Mesothelial cell of epicardium (in vitro differentiated cells): ENCODE measurements at regions not wholly inside any gene's neighbourhood (a gene's known extent, or its start where the extent isn't known, plus 50 kb on each side); places are given as distances from the start of the nearest gene placed in this dataset.

Experiments used
- DNase-seq, 2 experiments: peaks; one replicate each; pipeline ENCODE4 v3.0.0; 2021; ENCODE audit warnings: low spot score in 2 of 2; ENCODE audit not compliant: unreplicated experiment in 2 of 2
- H3K27ac Mint-ChIP-seq: 2 replicates; pipeline ENCODE4 v1.8.0; 2021; ENCODE audit warnings: mixed read lengths
- H3K27me3 Mint-ChIP-seq: 2 replicates; pipeline ENCODE4 v1.8.0; 2021; ENCODE audit warnings: low read depth, mixed read lengths
- H3K36me3 Mint-ChIP-seq: 2 replicates; pipeline ENCODE4 v1.8.0; 2021; ENCODE audit warnings: mixed read lengths
- H3K4me1 Mint-ChIP-seq: 2 replicates; pipeline ENCODE4 v1.8.0; 2021; ENCODE audit warnings: mixed read lengths
- H3K4me3 Mint-ChIP-seq: 2 replicates; pipeline ENCODE4 v1.8.0; 2021; ENCODE audit warnings: mild to moderate bottlenecking, moderate library complexity, mixed read lengths
- H3K9me3 Mint-ChIP-seq: 2 replicates; pipeline ENCODE4 v1.8.0; 2021; ENCODE audit warnings: mixed read lengths
- TF ChIP-seq, protein P1 (sequence below): fragments of 200-600 bp; sonication (generic); IDR thresholded peaks from one replicate; pipeline ENCODE4 v1.5.0; 2021; ENCODE audit warnings: antibody characterized with exemption; ENCODE audit not compliant: unreplicated experiment

DNA sequence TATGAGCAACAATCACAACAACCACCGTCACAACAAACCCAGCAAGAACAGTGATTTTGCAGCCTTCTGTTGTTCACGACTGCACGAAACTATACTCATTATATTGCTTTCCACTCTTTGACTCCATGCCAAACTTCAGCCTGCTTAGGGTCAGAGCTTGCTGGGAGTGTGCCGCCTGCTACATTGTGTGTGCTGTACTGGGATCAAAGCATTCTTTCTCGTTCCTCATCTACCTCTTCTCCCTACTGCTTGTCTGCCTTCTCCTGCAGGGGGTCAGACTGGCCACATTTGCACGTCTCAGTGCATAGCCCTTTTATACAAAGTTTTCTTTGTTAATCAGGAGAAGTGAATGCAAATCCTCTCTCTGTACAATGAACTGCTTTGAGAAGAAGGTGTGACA lies 401.6 kb upstream of the CITED2 start:
- Mint-ChIP-seq H3K36me3 (no peaks in the 10 kb centered on the region), H3K27me3 (no peaks in the 10 kb centered on the region), H3K4me3 (no peak overlapping the region), H3K9me3 (no peaks in the 10 kb centered on the region), H3K4me1 (peaks cover 61% of the 10 kb centered on the region), H3K27ac (peak overlapping the region; percentile 14)
- TF ChIP-seq, protein P1, sequence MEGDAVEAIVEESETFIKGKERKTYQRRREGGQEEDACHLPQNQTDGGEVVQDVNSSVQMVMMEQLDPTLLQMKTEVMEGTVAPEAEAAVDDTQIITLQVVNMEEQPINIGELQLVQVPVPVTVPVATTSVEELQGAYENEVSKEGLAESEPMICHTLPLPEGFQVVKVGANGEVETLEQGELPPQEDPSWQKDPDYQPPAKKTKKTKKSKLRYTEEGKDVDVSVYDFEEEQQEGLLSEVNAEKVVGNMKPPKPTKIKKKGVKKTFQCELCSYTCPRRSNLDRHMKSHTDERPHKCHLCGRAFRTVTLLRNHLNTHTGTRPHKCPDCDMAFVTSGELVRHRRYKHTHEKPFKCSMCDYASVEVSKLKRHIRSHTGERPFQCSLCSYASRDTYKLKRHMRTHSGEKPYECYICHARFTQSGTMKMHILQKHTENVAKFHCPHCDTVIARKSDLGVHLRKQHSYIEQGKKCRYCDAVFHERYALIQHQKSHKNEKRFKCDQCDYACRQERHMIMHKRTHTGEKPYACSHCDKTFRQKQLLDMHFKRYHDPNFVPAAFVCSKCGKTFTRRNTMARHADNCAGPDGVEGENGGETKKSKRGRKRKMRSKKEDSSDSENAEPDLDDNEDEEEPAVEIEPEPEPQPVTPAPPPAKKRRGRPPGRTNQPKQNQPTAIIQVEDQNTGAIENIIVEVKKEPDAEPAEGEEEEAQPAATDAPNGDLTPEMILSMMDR: no peak
- DNase-seq: no peak

DNA sequence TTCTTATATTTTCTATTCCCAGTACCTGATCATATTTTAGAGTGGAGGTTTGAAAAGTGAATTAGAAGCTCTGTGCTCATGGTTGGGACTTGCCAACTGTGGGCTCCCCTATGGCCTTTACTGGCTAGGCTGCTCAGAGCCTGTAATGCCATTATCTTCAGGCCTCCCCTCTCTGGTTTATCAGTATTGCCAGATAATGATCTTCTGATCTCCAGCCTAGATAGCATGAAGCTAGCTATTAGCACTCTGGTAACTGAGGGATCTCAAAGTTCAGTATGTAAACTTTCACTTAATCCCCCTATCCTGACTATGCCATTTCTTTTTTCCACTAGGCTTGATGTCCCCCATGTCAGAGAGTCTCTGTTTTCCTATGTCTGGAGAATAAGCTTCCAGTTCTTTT lies 393.7 kb upstream of the CITED2 start:
- no peaks in the 10 kb centered on the region for H3K27me3 Mint-ChIP-seq
- no peak overlapping the region for H3K27ac Mint-ChIP-seq
- no peaks in the 10 kb centered on the region for H3K9me3 Mint-ChIP-seq
- H3K4me1 Mint-ChIP-seq: peaks cover 56% of the 10 kb centered on the region
- H3K36me3 Mint-ChIP-seq: no peaks in the 10 kb centered on the region
- no peak overlapping the region for H3K4me3 Mint-ChIP-seq
- TF ChIP-seq, protein P1: no peak
- DNase-seq: no peak

DNA sequence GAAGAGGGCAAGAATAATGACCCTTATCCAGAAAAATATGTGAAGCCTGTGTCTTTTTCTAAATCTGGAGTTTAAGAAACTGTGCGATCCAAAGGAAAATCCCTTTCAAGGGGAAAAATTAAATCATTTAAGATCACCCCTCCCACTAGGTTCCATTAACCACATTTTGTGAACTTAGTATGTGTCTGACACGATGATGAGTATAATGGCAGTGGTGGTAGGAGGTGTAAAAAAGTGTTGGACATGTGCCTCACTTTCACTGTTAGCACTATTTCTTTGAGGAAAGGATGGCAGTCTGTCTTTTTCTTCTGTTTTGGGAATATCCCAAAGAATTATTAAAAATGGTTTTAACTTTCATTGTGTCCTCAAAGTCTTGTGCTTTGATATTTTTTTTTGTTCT lies 392.3 kb upstream of the CITED2 start:
- Mint-ChIP-seq H3K27ac (no peak overlapping the region), H3K36me3 (no peaks in the 10 kb centered on the region), H3K27me3 (no peaks in the 10 kb centered on the region), H3K9me3 (no peaks in the 10 kb centered on the region), H3K4me1 (peaks cover 63% of the 10 kb centered on the region), H3K4me3 (no peak overlapping the region)
- TF ChIP-seq, protein P1: no peak
- DNase-seq: no peak

GRCh38 chr6:139765825-139766285 lies 391.4 kb upstream of the CITED2 start:
- Mint-ChIP-seq H3K27me3 (no peaks in the 10 kb centered on the region), H3K4me3 (no peak overlapping the region), H3K4me1 (peaks cover 61% of the 10 kb centered on the region), H3K9me3 (no peaks in the 10 kb centered on the region), H3K27ac (peak overlapping the region; percentile 10), H3K36me3 (no peaks in the 10 kb centered on the region)
- DNase-seq: no peak
- TF ChIP-seq, protein P1: no peak

GRCh38 chr6:139764498-139764986 lies 390.1 kb upstream of the CITED2 start:
- H3K4me1 Mint-ChIP-seq: peaks cover 71% of the 10 kb centered on the region
- H3K27me3 Mint-ChIP-seq: no peaks in the 10 kb centered on the region
- H3K4me3 Mint-ChIP-seq: no peak overlapping the region
- H3K27ac Mint-ChIP-seq: peak overlapping the region; percentile 74
- TF ChIP-seq, protein P1: no peak
- no peaks in the 10 kb centered on the region for H3K36me3 Mint-ChIP-seq
- no peak for DNase-seq
- H3K9me3 Mint-ChIP-seq: no peaks in the 10 kb centered on the region
